K562 (cell line): ENCODE measurements at regions not wholly inside any gene's neighbourhood (a gene's known extent, or its start where the extent isn't known, plus 50 kb on each side); places are given as distances from the start of the nearest gene placed in this dataset.

Experiments used
- ARID2 ChIP-seq: fragments of 450-650 bp; IDR thresholded peaks from 2 replicates; pipeline ENCODE4 v1.6.1; 2017; ENCODE audit warnings: antibody characterized with exemption, mild to moderate bottlenecking
- BDP1 ChIP-seq: IDR thresholded peaks from 3 replicates; pipeline ENCODE4 v1.6.1; 2011; ENCODE audit not compliant: insufficient read length, insufficient read depth
- CCNT2 ChIP-seq: IDR thresholded peaks from 2 replicates; pipeline ENCODE4 v1.6.1; 2011; ENCODE audit warnings: borderline replicate concordance, low read depth, mild to moderate bottlenecking, moderate library complexity, mixed read lengths, low read length; ENCODE audit not compliant: insufficient read length; ENCODE audit errors: extremely low read depth
- CREB3 ChIP-seq: fragments of 450-650 bp; conservative IDR thresholded peaks from 2 replicates; pipeline ENCODE4 v1.6.1; 2016; ENCODE audit warnings: missing genetic modification characterization, low read depth, mild to moderate bottlenecking, missing compliant biosample characterization, moderate library complexity
- CREM ChIP-seq: IDR thresholded peaks from 2 replicates; pipeline ENCODE4 v1.6.1; 2014; ENCODE audit warnings: antibody characterized with exemption, low read depth
- CXXC5 ChIP-seq: fragments of 250-450 bp; sonication (Bioruptor Pico); IDR thresholded peaks from 2 replicates; pipeline ENCODE4 v1.8.0; 2022; ENCODE audit warnings: inconsistent platforms, mild to moderate bottlenecking, moderate library complexity
- DPF2 ChIP-seq: fragments of 450-650 bp; IDR thresholded peaks from 2 replicates; pipeline ENCODE4 v1.6.1; 2016
- ETV5 ChIP-seq: sonication (generic); formaldehyde crosslinking; IDR thresholded peaks from 2 replicates; pipeline ENCODE4 v1.4.0; 2020; ENCODE audit warnings: low read depth, mild to moderate bottlenecking, missing genetic modification reagents
- HDAC6 ChIP-seq: IDR thresholded peaks from 2 replicates; pipeline ENCODE4 v1.6.1; 2012; ENCODE audit warnings: low read depth, mild to moderate bottlenecking, control low read depth, inconsistent platforms, low read length, moderate library complexity
- HDAC8 ChIP-seq: fragments of 450-650 bp; IDR thresholded peaks from 2 replicates; pipeline ENCODE4 v1.6.1; 2016; ENCODE audit warnings: mild to moderate bottlenecking, missing genetic modification characterization, moderate library complexity, missing compliant biosample characterization
- HLTF ChIP-seq: fragments of 450-650 bp; IDR thresholded peaks from 2 replicates; pipeline ENCODE4 v1.6.1; 2016
- KAT7 ChIP-seq: sonication (generic); formaldehyde crosslinking; IDR thresholded peaks from 2 replicates; pipeline ENCODE4 v1.8.0; 2022; ENCODE audit warnings: missing genetic modification reagents, mild to moderate bottlenecking, borderline replicate concordance
- LARP7 ChIP-seq: fragments of 450-650 bp; IDR thresholded peaks from 2 replicates; pipeline ENCODE4 v1.6.1; 2016
- MEIS2 ChIP-seq: fragments of 450-650 bp; IDR thresholded peaks from 2 replicates; pipeline ENCODE4 v1.6.1; 2014; ENCODE audit warnings: mild to moderate bottlenecking; ENCODE audit not compliant: partially characterized antibody
- MYNN ChIP-seq, 2 experiments: sonication (generic); formaldehyde crosslinking in 1 of 2; IDR thresholded peaks; 2 replicates each; pipeline versions ENCODE4 v1.5.0 to v1.6.1; 2016 to 2020; ENCODE audit warnings: antibody characterized with exemption in 1 of 2, missing genetic modification reagents in 1 of 2
- RFX5 ChIP-seq: IDR thresholded peaks from 2 replicates; pipeline ENCODE4 v1.6.1; 2011; ENCODE audit warnings: low read depth, mild to moderate bottlenecking, improper control_type of control experiment, low read length
- SMAD1 ChIP-seq: fragments of 150-350 bp; IDR thresholded peaks from 2 replicates; pipeline ENCODE4 v1.6.1; 2014; ENCODE audit warnings: low read length, low read depth; ENCODE audit not compliant: partially characterized antibody
- SRSF7 ChIP-seq: fragments of 200-400 bp; formaldehyde crosslinking; optimal IDR thresholded peaks from 2 replicates; pipeline ENCODE3; 2017; ENCODE audit warnings: mild to moderate bottlenecking, low read depth, low read length
- TEAD1 ChIP-seq, 2 experiments: fragments of 450-650 bp in 1 of 2; sonication (generic) in 1 of 2; formaldehyde crosslinking; IDR thresholded peaks; 2 replicates each; pipeline versions ENCODE4 v1.4.0 to v1.8.0; 2020 to 2022; ENCODE audit warnings: mild to moderate bottlenecking in 2 of 2, missing genetic modification reagents in 1 of 2
- TSC22D4 ChIP-seq: fragments of 450-650 bp; IDR thresholded peaks from 2 replicates; pipeline ENCODE4 v1.6.1; 2016; ENCODE audit warnings: missing genetic modification characterization, missing biosample characterization, control low read depth
- XRCC3 ChIP-seq: fragments of 450-650 bp; IDR thresholded peaks from 2 replicates; pipeline ENCODE4 v1.6.1; 2017; ENCODE audit warnings: mild to moderate bottlenecking, moderate library complexity
- ZNF197 ChIP-seq: fragments of 200-800 bp; sonication (Bioruptor generic); IDR thresholded peaks from 2 replicates; pipeline ENCODE4 v1.6.1; 2016; ENCODE audit warnings: low read depth, missing genetic modification characterization, missing compliant biosample characterization
- ZNF23 ChIP-seq: fragments of 250-450 bp; sonication (Bioruptor Pico); IDR thresholded peaks from 2 replicates; pipeline ENCODE4 v1.4.0; 2020; ENCODE audit warnings: mild to moderate bottlenecking
- ZNF282 ChIP-seq: sonication (generic); formaldehyde crosslinking; IDR thresholded peaks from 2 replicates; pipeline ENCODE4 v1.8.1; 2023; ENCODE audit warnings: missing genetic modification reagents
- ZNF311 ChIP-seq: fragments of 250-450 bp; sonication (Bioruptor Pico); IDR thresholded peaks from 2 replicates; pipeline ENCODE4 v1.4.0; 2020; ENCODE audit warnings: mild to moderate bottlenecking, moderate library complexity
- ZSCAN29 ChIP-seq: fragments of 450-650 bp; IDR thresholded peaks from 2 replicates; pipeline ENCODE4 v1.6.1; 2017
- TF ChIP-seq, protein P1 (sequence below): sonication (generic); formaldehyde crosslinking; IDR thresholded peaks from 2 replicates; pipeline ENCODE4 v1.9.0; 2022; ENCODE audit warnings: mild to moderate bottlenecking, missing genetic modification reagents
- TF ChIP-seq, protein P2 (sequence below): IDR thresholded peaks from 2 replicates; pipeline ENCODE4 v1.6.1; 2016; ENCODE audit warnings: missing genetic modification characterization, missing compliant biosample characterization
- TF ChIP-seq, protein P3 (sequence below): fragments of 250-450 bp; sonication (Bioruptor Pico); IDR thresholded peaks from 2 replicates; pipeline ENCODE4 v1.4.0; 2020; ENCODE audit warnings: mild to moderate bottlenecking

DNA sequence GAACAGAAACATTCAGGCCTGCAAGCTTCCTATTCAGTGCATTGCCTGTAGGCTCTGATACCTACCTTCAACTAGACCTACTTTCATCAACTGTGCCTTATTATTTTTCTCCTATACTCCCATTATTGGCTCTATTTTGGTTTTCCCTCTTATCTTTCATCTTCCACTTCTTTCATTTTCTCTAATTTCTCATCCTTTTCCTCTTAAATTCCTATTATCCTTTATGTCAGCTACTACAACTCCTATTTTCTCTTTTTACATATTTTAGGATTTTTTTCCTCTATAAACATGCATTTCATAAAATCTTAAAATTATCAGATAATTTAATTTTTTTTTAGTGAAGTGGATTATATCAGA, 61.6 kb upstream of the PRDM8 start (continued):
- TF ChIP-seq ZNF197 (CRISPR knock-in tag) (no peak), ARID2 (0 out of 2 replicates have a peak, but pooled peaks have one; percentile 58), SRSF7 (no peak), TSC22D4 (tag) (no peak), SMAD1 (no peak), XRCC3 (no peak), HDAC6 (no peak), ZNF282 (CRISPR knock-in tag) (no peak), DPF2 (peak; percentile 68; the same call in 1 of the 2 replicates), TEAD1 (CRISPR knock-in tag; IDR thresholded peaks at IDR 0.05) (no peak), MYNN (IDR thresholded peaks at IDR 0.05) (no peak), MYNN (CRISPR knock-in tag; IDR thresholded peaks at IDR 0.05) (no peak), CREM (no peak), CREB3 (tag) (no peak), HLTF (0 out of 2 replicates have a peak, but pooled peaks have one; percentile 15), ZSCAN29 (no peak), BDP1 (no peak), HDAC8 (no peak), ZNF311 (CRISPR knock-in tag) (no peak), CCNT2 (no peak), ETV5 (CRISPR knock-in tag) (no peak), LARP7 (peak; percentile 66; the same call in 1 of the 2 replicates), ZNF23 (CRISPR knock-in tag) (no peak), RFX5 (no peak), MEIS2 (no peak), KAT7 (no peak), CXXC5 (CRISPR knock-in tag) (0 out of 2 replicates have a peak, but pooled peaks have one; percentile 6)
- TF ChIP-seq, protein P1, sequence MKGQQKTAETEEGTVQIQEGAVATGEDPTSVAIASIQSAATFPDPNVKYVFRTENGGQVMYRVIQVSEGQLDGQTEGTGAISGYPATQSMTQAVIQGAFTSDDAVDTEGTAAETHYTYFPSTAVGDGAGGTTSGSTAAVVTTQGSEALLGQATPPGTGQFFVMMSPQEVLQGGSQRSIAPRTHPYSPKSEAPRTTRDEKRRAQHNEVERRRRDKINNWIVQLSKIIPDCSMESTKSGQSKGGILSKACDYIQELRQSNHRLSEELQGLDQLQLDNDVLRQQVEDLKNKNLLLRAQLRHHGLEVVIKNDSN (CRISPR knock-in tag): no peak
- TF ChIP-seq, protein P2, sequence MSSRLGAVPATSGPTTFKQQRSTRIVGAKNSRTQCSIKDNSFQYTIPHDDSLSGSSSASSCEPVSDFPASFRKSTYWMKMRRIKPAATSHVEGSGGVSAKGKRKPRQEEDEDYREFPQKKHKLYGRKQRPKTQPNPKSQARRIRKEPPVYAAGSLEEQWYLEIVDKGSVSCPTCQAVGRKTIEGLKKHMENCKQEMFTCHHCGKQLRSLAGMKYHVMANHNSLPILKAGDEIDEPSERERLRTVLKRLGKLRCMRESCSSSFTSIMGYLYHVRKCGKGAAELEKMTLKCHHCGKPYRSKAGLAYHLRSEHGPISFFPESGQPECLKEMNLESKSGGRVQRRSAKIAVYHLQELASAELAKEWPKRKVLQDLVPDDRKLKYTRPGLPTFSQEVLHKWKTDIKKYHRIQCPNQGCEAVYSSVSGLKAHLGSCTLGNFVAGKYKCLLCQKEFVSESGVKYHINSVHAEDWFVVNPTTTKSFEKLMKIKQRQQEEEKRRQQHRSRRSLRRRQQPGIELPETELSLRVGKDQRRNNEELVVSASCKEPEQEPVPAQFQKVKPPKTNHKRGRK: peak; percentile 70; the same call in 1 of the 2 replicates
- TF ChIP-seq, protein P3, sequence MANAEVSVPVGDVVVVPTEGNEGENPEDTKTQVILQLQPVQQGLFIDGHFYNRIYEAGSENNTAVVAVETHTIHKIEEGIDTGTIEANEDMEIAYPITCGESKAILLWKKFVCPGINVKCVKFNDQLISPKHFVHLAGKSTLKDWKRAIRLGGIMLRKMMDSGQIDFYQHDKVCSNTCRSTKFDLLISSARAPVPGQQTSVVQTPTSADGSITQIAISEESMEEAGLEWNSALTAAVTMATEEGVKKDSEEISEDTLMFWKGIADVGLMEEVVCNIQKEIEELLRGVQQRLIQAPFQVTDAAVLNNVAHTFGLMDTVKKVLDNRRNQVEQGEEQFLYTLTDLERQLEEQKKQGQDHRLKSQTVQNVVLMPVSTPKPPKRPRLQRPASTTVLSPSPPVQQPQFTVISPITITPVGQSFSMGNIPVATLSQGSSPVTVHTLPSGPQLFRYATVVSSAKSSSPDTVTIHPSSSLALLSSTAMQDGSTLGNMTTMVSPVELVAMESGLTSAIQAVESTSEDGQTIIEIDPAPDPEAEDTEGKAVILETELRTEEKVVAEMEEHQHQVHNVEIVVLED: no peak
